Stromal cell of bone marrow (primary cell): ENCODE measurements at regions not wholly inside any gene's neighbourhood (a gene's known extent, or its start where the extent isn't known, plus 50 kb on each side); places are given as distances from the start of the nearest gene placed in this dataset.

Experiments
- DNase-seq: peaks from one replicate; pipeline ENCODE4 v3.0.0-alpha.2; 2012; ENCODE audit warnings: low read depth

- no peak for DNase-seq
Measured at GRCh38 chr3:109903100-109903499, 565.8 kb upstream of the DPPA4 start.

GRCh38 chr3:109910772-109911171, 573.4 kb upstream of the DPPA4 start:
- DNase-seq: no peak

GRCh38 chr3:109918740-109919139, 581.4 kb upstream of the DPPA4 start:
- DNase-seq: no peak

- no peak for DNase-seq
Measured at GRCh38 chr3:109920749-109921148, 583.4 kb upstream of the DPPA4 start.

GRCh38 chr3:109921509-109921908, 584.2 kb upstream of the DPPA4 start:
- DNase-seq: no peak

GRCh38 chr3:109922856-109923255, 585.5 kb upstream of the DPPA4 start:
- DNase-seq: no peak

- no peak for DNase-seq
Measured at GRCh38 chr3:109923431-109923830, 586.1 kb upstream of the DPPA4 start.

GRCh38 chr3:109924196-109924595, 586.9 kb upstream of the DPPA4 start:
- DNase-seq: no peak

GRCh38 chr3:109926376-109926775, 589.0 kb upstream of the DPPA4 start:
- no peak for DNase-seq

- DNase-seq: peak; percentile 89
Measured at GRCh38 chr3:109927161-109927560, 589.8 kb upstream of the DPPA4 start.

GRCh38 chr3:109927726-109928125, 590.4 kb upstream of the DPPA4 start:
- no peak for DNase-seq

GRCh38 chr3:109930582-109930981, 593.2 kb upstream of the DPPA4 start:
- no peak for DNase-seq

GRCh38 chr3:109933576-109933975, 596.2 kb upstream of the DPPA4 start:
- DNase-seq: no peak

- no peak for DNase-seq
Measured at GRCh38 chr3:109939817-109940216, 602.5 kb upstream of the DPPA4 start.

- peak; percentile 2 for DNase-seq
Measured at GRCh38 chr3:109943181-109943580, 605.8 kb upstream of the DPPA4 start.

GRCh38 chr3:109944836-109945235, 607.5 kb upstream of the DPPA4 start:
- no peak for DNase-seq

GRCh38 chr3:109952924-109953323, 615.6 kb upstream of the DPPA4 start:
- DNase-seq: peak; percentile 36

GRCh38 chr3:109963831-109964230, 626.5 kb upstream of the DPPA4 start:
- no peak for DNase-seq

- no peak for DNase-seq
Measured at GRCh38 chr3:109973733-109974132, 636.4 kb upstream of the DPPA4 start.

- DNase-seq: no peak
Measured at GRCh38 chr3:109977897-109978296, 640.6 kb upstream of the DPPA4 start.

- DNase-seq: no peak
Measured at GRCh38 chr3:109982201-109982600, 644.9 kb upstream of the DPPA4 start.

GRCh38 chr3:109984976-109985375, 647.6 kb upstream of the DPPA4 start:
- no peak for DNase-seq

- no peak for DNase-seq
Measured at GRCh38 chr3:109985943-109986555, 648.7 kb upstream of the DPPA4 start.

- DNase-seq: no peak
Measured at GRCh38 chr3:109994853-109995252, 657.5 kb upstream of the DPPA4 start.

GRCh38 chr3:109995377-109995776, 658.0 kb upstream of the DPPA4 start:
- no peak for DNase-seq
